Epithelial cell of esophagus (primary cell): ENCODE measurements at regions not wholly inside any gene's neighbourhood (a gene's known extent, or its start where the extent isn't known, plus 50 kb on each side); places are given as distances from the start of the nearest gene placed in this dataset.

Experiments used
- DNase-seq: peaks from one replicate; pipeline ENCODE4 v3.0.0; 2010; ENCODE audit warnings: low read depth
- H3K4me3 ChIP-seq: 2 replicates; pipeline ENCODE4 v1.5.1; 2011; ENCODE audit warnings: mild to moderate bottlenecking, low read length, control low read depth
- TF ChIP-seq, protein P1 (sequence below): IDR thresholded peaks from 2 replicates; pipeline ENCODE4 v1.5.1; 2011; ENCODE audit warnings: low read depth, mild to moderate bottlenecking, low read length, control low read depth, inconsistent platforms; ENCODE audit not compliant: insufficient read depth; ENCODE audit errors: missing control alignments

- TF ChIP-seq, protein P1, sequence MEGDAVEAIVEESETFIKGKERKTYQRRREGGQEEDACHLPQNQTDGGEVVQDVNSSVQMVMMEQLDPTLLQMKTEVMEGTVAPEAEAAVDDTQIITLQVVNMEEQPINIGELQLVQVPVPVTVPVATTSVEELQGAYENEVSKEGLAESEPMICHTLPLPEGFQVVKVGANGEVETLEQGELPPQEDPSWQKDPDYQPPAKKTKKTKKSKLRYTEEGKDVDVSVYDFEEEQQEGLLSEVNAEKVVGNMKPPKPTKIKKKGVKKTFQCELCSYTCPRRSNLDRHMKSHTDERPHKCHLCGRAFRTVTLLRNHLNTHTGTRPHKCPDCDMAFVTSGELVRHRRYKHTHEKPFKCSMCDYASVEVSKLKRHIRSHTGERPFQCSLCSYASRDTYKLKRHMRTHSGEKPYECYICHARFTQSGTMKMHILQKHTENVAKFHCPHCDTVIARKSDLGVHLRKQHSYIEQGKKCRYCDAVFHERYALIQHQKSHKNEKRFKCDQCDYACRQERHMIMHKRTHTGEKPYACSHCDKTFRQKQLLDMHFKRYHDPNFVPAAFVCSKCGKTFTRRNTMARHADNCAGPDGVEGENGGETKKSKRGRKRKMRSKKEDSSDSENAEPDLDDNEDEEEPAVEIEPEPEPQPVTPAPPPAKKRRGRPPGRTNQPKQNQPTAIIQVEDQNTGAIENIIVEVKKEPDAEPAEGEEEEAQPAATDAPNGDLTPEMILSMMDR = no peak
- DNase-seq = no peak
Observed at GRCh38 chr3:40989141-40990061, 209.9 kb upstream of the CTNNB1 start.

DNA sequence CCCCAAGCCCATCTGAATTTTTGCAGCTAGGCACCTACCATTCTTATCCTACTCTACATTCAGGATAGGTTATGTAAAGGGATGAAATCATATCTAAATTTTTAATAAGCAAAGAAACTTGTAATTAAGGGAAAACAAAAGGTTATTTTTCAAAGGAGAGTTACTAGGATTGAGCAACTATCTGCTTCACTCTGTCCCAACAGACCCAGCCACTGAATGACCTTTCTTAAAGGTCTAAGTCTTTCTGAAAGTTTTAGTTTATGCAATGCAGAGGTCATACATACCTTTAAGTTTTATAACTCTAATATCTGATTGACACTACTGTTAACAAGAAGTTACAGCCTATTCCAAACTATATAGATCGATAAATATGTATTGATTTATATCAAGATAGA lies 209.2 kb upstream of the CTNNB1 start:
- TF ChIP-seq, protein P1 = no peak
- no peak overlapping the region for H3K4me3 ChIP-seq
- no peak for DNase-seq

More at GRCh38 chr3:40989141-40990061, 209.9 kb upstream of the CTNNB1 start:
- no peak overlapping the region for H3K4me3 ChIP-seq

GRCh38 chr3:40992023-40992422 lies 207.3 kb upstream of the CTNNB1 start:
- peak; percentile 94 for DNase-seq
- no peak overlapping the region for H3K4me3 ChIP-seq
- TF ChIP-seq, protein P1 = no peak

DNA sequence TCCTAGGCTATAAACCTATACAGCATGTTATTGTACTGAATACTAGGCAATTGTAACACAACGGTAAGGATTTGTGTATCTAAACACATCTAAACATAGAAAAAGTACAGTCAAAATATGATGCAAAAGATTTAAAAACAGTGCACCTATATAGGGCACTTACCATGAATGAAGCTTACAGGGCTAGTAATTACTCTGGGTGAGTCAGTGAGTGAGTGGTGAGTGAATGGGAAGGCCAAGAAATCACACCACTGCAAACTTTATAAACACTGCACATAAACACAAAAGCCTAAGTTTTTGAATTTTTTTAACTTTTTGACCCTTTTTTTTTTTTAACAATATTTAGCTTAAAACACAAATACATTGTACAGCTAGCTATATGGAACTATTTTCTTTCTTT lies 204.7 kb upstream of the CTNNB1 start:
- TF ChIP-seq, protein P1 = no peak
- DNase-seq = peak; percentile 73
- no peak overlapping the region for H3K4me3 ChIP-seq

DNA sequence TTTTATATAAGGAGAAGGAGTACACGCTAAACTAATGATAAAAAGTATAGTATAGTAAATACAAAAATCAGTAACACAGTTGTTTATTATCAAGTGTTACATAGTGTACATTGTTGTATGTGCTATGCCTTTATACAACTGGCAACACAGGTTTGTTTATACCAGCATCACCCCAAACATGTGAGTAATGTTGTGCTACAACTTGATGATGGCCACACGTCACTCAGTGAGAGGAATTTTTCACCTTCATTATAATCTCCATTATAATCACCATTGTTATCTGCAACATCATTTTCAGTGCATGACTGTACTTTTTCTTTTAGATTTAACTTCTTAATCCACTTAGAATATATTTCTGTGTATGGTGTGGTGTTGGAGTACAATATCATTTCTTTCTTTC lies 204.0 kb upstream of the CTNNB1 start:
- TF ChIP-seq, protein P1 = no peak
- DNase-seq = peak; percentile 45
- no peak overlapping the region for H3K4me3 ChIP-seq

DNA sequence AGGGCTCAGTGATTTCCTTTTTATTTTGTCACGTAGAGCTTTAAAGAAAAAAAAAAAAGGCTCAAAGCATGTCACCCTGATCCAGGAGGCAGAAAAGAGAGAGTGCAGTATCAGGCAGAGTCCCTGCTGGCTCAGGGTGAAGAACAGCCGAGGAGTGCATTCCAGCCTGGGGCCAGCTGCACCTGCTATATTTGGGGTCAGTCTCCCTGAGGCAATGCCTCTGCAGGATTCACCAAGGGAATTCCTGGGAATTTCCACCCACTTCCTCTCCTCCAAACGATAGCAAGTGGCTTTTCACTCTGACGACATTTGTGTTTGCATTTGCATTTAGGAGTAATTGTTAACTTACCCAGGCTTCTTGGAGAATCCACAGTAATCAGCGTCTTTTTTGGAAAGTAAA lies 202.9 kb upstream of the CTNNB1 start:
- no peak overlapping the region for H3K4me3 ChIP-seq
- TF ChIP-seq, protein P1 = no peak
- no peak for DNase-seq
